Keratinocyte (primary cell): ENCODE measurements at regions not wholly inside any gene's neighbourhood (a gene's known extent, or its start where the extent isn't known, plus 50 kb on each side); places are given as distances from the start of the nearest gene placed in this dataset.

Experiments
- DNase-seq: peaks from one replicate; pipeline ENCODE4 v3.0.0-alpha.2; 2011; ENCODE audit warnings: low read depth, missing footprints, low spot score
- FAIRE-seq: peaks from 2 replicates; lab custom pipeline; 2011; peaks lifted over from hg19 to GRCh38; lab: Jason Lieb, UNC
- H2AFZ ChIP-seq: 2 replicates; pipeline ENCODE4 v1.6.0; 2012; ENCODE audit warnings: low read length, control low read depth, inconsistent platforms; ENCODE audit not compliant: control insufficient read depth
- H3K27ac ChIP-seq: 2 replicates; pipeline ENCODE4 v1.5.1; 2011; ENCODE audit warnings: low read length; ENCODE audit not compliant: control insufficient read depth, insufficient read depth
- H3K27me3 ChIP-seq: 3 replicates; pipeline ENCODE4 v1.6.0; 2011; ENCODE audit warnings: low read length; ENCODE audit not compliant: control insufficient read depth, insufficient read depth; ENCODE audit errors: extremely low read depth
- H3K36me3 ChIP-seq, 2 experiments: 2 replicates in 1 of 2; 3 replicates in 1 of 2; pipeline ENCODE4 v1.5.1; 2011; ENCODE audit warnings: low read length in 2 of 2, mild to moderate bottlenecking in 1 of 2; ENCODE audit not compliant: control insufficient read depth in 2 of 2, insufficient read depth in 2 of 2; ENCODE audit errors: extremely low read depth in 1 of 2
- H3K4me1 ChIP-seq: 3 replicates; pipeline ENCODE4 v1.5.1; 2011; ENCODE audit warnings: low read length; ENCODE audit not compliant: control insufficient read depth, insufficient read depth; ENCODE audit errors: extremely low read depth
- H3K4me2 ChIP-seq: 3 replicates; pipeline ENCODE4 v1.6.0; 2011; ENCODE audit warnings: low read depth, low read length; ENCODE audit not compliant: control insufficient read depth, insufficient read depth; ENCODE audit errors: extremely low read depth
- H3K4me3 ChIP-seq, 3 experiments: fragments of 200-600 bp in 1 of 3; sonication (generic) in 1 of 3; 2 replicates in 2 of 3; 3 replicates in 1 of 3; pipeline ENCODE4 v1.5.1; 2011 to 2016; ENCODE audit warnings: low read length in 3 of 3, mild to moderate bottlenecking in 3 of 3, control low read depth in 2 of 3, inconsistent platforms in 1 of 3, low read depth in 1 of 3, mixed read lengths in 1 of 3, mixed run types in 1 of 3, moderate library complexity in 1 of 3; ENCODE audit not compliant: control insufficient read depth in 2 of 3, insufficient read depth in 2 of 3; ENCODE audit errors: extremely low read depth in 1 of 3
- H3K79me2 ChIP-seq: 2 replicates; pipeline ENCODE4 v1.6.0; 2012; ENCODE audit warnings: low read length; ENCODE audit not compliant: control insufficient read depth, insufficient read depth
- H3K9ac ChIP-seq: 3 replicates; pipeline ENCODE4 v1.6.0; 2011; ENCODE audit warnings: low read length; ENCODE audit not compliant: control insufficient read depth, insufficient read depth; ENCODE audit errors: extremely low read depth
- H3K9me1 ChIP-seq: 3 replicates; pipeline ENCODE4 v1.6.0; 2011; ENCODE audit warnings: low read length; ENCODE audit not compliant: control insufficient read depth, insufficient read depth; ENCODE audit errors: extremely low read depth
- H3K9me3 ChIP-seq: 2 replicates; pipeline ENCODE4 v1.5.1; 2012; ENCODE audit warnings: low read depth, low read length; ENCODE audit not compliant: control insufficient read depth
- H4K20me1 ChIP-seq: 3 replicates; pipeline ENCODE4 v1.6.0; 2011; ENCODE audit warnings: low read length; ENCODE audit not compliant: control insufficient read depth, insufficient read depth; ENCODE audit errors: extremely low read depth
- CTCF ChIP-seq, 3 experiments: IDR thresholded peaks in 1 of 3; conservative IDR thresholded peaks in 1 of 3; optimal IDR thresholded peaks in 1 of 3; 2 replicates in 2 of 3; 3 replicates in 1 of 3; pipeline versions ENCODE3 to v1.5.1; 2011; ENCODE audit warnings: low read length in 3 of 3, mild to moderate bottlenecking in 3 of 3, moderate library complexity in 2 of 3, control low read depth in 1 of 3, inconsistent platforms in 1 of 3; ENCODE audit not compliant: insufficient read depth in 2 of 3; ENCODE audit errors: extremely low read depth in 1 of 3
- EZH2 ChIP-seq: IDR thresholded peaks from one replicate; pipeline ENCODE4 v1.6.1; 2012; ENCODE audit warnings: inconsistent platforms, mild to moderate bottlenecking, low read length, moderate library complexity
- dilution Hi-C: fragments of 300-500 bp; cut with MboI; formaldehyde crosslinking; loops from one replicate; pipeline ENCODE4 v1.7.0; 2020; ENCODE audit warnings: low sequenced_read_pairs; ENCODE audit not compliant: extremely low pct_ligation_motif_present

DNA sequence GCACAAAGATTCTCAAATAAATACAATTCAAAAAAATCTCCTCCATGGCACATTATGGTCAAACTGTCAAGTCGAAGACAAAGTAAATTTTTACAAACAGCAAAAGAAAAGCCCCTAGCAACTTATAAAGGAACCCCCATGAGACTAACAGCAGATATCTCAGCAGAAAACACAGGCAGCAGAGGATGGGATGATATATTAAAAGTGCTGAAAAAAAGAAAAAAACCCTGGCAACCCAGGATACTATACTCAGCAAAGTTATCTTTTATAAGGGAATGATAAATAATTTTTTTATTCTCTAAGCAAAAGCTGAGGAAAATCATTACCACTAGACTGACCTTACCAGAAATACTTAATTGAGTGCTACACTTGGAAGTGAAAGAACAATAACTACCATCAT lies 326.4 kb downstream of the CYRIA start:
- no peak overlapping the region for H2AFZ ChIP-seq
- no peaks in the 10 kb centered on the region for H3K79me2 ChIP-seq
- H3K36me3 ChIP-seq = no peaks in the 10 kb centered on the region
- H3K4me3 ChIP-seq = no peak overlapping the region
- H3K9me3 ChIP-seq = peaks cover 3% of the 10 kb centered on the region
- FAIRE-seq = no peak
- no peaks in the 10 kb centered on the region for H4K20me1 ChIP-seq
- no peak overlapping the region for H3K9ac ChIP-seq
- dilution Hi-C loops = no loop called here
- no peak for DNase-seq
- no peak overlapping the region for H3K4me2 ChIP-seq
- H3K9me1 ChIP-seq = no peaks in the 10 kb centered on the region
- H3K4me1 ChIP-seq = no peaks in the 10 kb centered on the region
- TF ChIP-seq CTCF (optimal IDR thresholded peaks at IDR 0.05 in 1 of 3, IDR thresholded peaks at IDR 0.05 in 1 of 3, conservative IDR thresholded peaks at IDR 0.05 in 1 of 3; ENCODE audit: extremely low read depth in 1 of 3, insufficient read depth in 2 of 3, low read length in 3 of 3) (no peak), EZH2 (no peak)
- H3K27me3 ChIP-seq = no peaks in the 10 kb centered on the region
- no peak overlapping the region for H3K27ac ChIP-seq

DNA sequence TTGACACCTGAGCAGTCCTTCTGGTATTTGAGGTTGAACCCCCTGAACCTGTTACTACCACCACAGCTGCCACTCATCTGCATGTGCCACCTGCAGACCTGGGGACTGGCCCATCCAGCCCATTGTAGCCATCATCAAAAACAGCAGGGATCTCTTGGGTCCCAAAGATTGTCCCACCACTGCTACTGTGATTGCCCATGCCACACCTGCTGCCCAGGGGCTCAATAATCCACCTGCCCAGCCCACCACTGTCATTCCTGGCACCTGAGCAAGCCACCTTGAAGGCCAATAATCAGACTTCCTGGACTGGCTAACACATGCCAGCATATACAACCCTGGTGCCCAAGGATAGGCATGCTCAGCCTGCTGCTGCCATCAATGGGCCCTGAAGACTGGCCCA lies 327.6 kb downstream of the CYRIA start:
- H3K4me3 ChIP-seq = no peak overlapping the region
- no peak overlapping the region for H3K4me2 ChIP-seq
- H3K79me2 ChIP-seq = no peaks in the 10 kb centered on the region
- no peaks in the 10 kb centered on the region for H3K4me1 ChIP-seq
- dilution Hi-C loops = no loop called here
- DNase-seq (no peak), FAIRE-seq (no peak)
- H2AFZ ChIP-seq = no peak overlapping the region
- no peaks in the 10 kb centered on the region for H4K20me1 ChIP-seq
- peaks cover 3% of the 10 kb centered on the region for H3K9me3 ChIP-seq
- no peak overlapping the region for H3K9ac ChIP-seq
- no peaks in the 10 kb centered on the region for H3K27me3 ChIP-seq
- H3K36me3 ChIP-seq = no peaks in the 10 kb centered on the region
- no peak overlapping the region for H3K27ac ChIP-seq
- H3K9me1 ChIP-seq = no peaks in the 10 kb centered on the region
- no peak for TF ChIP-seq EZH2
- no peak for TF ChIP-seq CTCF (optimal IDR thresholded peaks at IDR 0.05 in 1 of 3, IDR thresholded peaks at IDR 0.05 in 1 of 3, conservative IDR thresholded peaks at IDR 0.05 in 1 of 3; ENCODE audit: extremely low read depth in 1 of 3, insufficient read depth in 2 of 3, low read length in 3 of 3)
